GM23248 (cell line): ENCODE measurements at regions not wholly inside any gene's neighbourhood (a gene's known extent, or its start where the extent isn't known, plus 50 kb on each side); places are given as distances from the start of the nearest gene placed in this dataset.

ENCODE experiments used
- DNase-seq: peaks from one replicate; pipeline ENCODE4 v3.0.0-alpha.2; 2015
- H2AFZ ChIP-seq: fragments of 200-600 bp; sonication (generic); 2 replicates; pipeline ENCODE4 v1.6.1; 2016; ENCODE audit warnings: antibody characterized with exemption
- H3F3A ChIP-seq: fragments of 200-600 bp; sonication (generic); 2 replicates; pipeline ENCODE4 v1.6.1; 2016; ENCODE audit warnings: mild to moderate bottlenecking, antibody characterized with exemption, mixed run types; ENCODE audit not compliant: insufficient read depth
- H3K27ac ChIP-seq: fragments of 200-600 bp; sonication (generic); 2 replicates; pipeline ENCODE4 v1.5.1; 2016; ENCODE audit warnings: mild to moderate bottlenecking
- H3K27me3 ChIP-seq: fragments of 200-600 bp; sonication (generic); replicated peaks from 2 replicates; pipeline ENCODE4 v1.6.1; 2016; ENCODE audit warnings: mild to moderate bottlenecking; ENCODE audit not compliant: insufficient read depth
- H3K36me3 ChIP-seq: fragments of 200-600 bp; sonication (generic); 2 replicates; pipeline ENCODE4 v1.6.1; 2016; ENCODE audit warnings: low read depth, mild to moderate bottlenecking
- H3K4me1 ChIP-seq: fragments of 200-600 bp; sonication (generic); 2 replicates; pipeline ENCODE4 v1.6.1; 2016; ENCODE audit warnings: mild to moderate bottlenecking; ENCODE audit not compliant: insufficient read depth
- H3K4me2 ChIP-seq: fragments of 200-600 bp; sonication (generic); one replicate; pipeline ENCODE4 v1.6.1; 2016; ENCODE audit warnings: mild to moderate bottlenecking; ENCODE audit not compliant: unreplicated experiment
- H3K4me3 ChIP-seq: fragments of 200-600 bp; sonication (generic); 2 replicates; pipeline ENCODE4 v1.5.1; 2016; ENCODE audit warnings: mild to moderate bottlenecking
- H3K79me2 ChIP-seq: fragments of 200-600 bp; sonication (generic); 2 replicates; pipeline ENCODE4 v1.6.1; 2016; ENCODE audit warnings: mild to moderate bottlenecking; ENCODE audit not compliant: insufficient read depth
- H3K9ac ChIP-seq: fragments of 200-600 bp; sonication (generic); 2 replicates; pipeline ENCODE4 v1.6.1; 2016; ENCODE audit warnings: mild to moderate bottlenecking
- H3K9me2 ChIP-seq: fragments of 200-600 bp; sonication (generic); 2 replicates; pipeline ENCODE4 v1.6.1; 2016; ENCODE audit warnings: mixed run types, mild to moderate bottlenecking, moderate library complexity; ENCODE audit not compliant: insufficient read depth
- H3K9me3 ChIP-seq: fragments of 200-600 bp; sonication (generic); one replicate; pipeline ENCODE4 v1.6.1; 2017; ENCODE audit warnings: low read depth
- H4K20me1 ChIP-seq: fragments of 200-600 bp; sonication (generic); 2 replicates; pipeline ENCODE4 v1.6.0; 2016; ENCODE audit not compliant: insufficient read depth
- EZH2 ChIP-seq: fragments of 200-600 bp; sonication (generic); IDR thresholded peaks from 2 replicates; pipeline ENCODE4 v1.6.1; 2018; ENCODE audit warnings: antibody characterized with exemption, mild to moderate bottlenecking; ENCODE audit not compliant: insufficient read depth, poor library complexity, severe bottlenecking
- EZH2phosphoT487 ChIP-seq: fragments of 200-600 bp; sonication (generic); IDR thresholded peaks from 2 replicates; pipeline ENCODE4 v1.6.1; 2018; ENCODE audit warnings: antibody characterized with exemption, moderate library complexity, mild to moderate bottlenecking, low read depth; ENCODE audit not compliant: insufficient read depth
- WGBS, 2 experiments: methylation state at CpG; one replicate each; pipeline ENCODE4 v1.1.6; 2015 to 2017; ENCODE audit warnings: low lambda C conversion rate in 2 of 2, low coverage in 1 of 2; ENCODE audit errors: missing lambda C conversion rate in 2 of 2; 5-methylcytosine and 5-hydroxymethylcytosine counted together
- in situ Hi-C: fragments of 300-500 bp; cut with MboI; formaldehyde crosslinking; loops from 2 replicates; pipeline ENCODE4 v1.15.0; 2020

DNA sequence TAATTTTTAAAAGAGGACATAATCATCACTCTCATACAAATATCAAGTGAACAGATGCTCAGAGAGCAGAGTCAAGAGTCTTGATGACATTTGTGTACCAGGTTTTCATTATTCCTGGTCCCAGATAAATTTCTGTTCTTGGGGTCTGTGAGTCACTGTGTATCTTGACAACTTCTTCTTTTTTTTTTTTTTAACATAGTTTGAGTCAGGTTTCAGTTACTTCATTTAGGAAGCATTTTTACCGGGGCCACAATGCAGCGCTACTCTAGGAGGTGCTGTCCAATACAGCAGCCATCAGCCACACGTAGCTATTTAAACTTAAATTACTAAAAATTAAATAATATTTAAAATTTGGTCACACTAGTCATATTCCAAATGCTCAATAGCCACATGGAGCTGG lies 188.1 kb upstream of the SAMSN1 start:
- no peaks in the 10 kb centered on the region for H3K4me1 ChIP-seq
- in situ Hi-C loops = no loop called here
- no peak overlapping the region for H3K4me2 ChIP-seq
- no peak overlapping the region for H3K9ac ChIP-seq
- H3K9me3 ChIP-seq = no peaks in the 10 kb centered on the region
- no peak overlapping the region for H3K4me3 ChIP-seq
- DNase-seq = no peak
- WGBS, 2 experiments = 78 to 81% methylated on average over 3 of the region's 3 CpGs
- no peaks in the 10 kb centered on the region for H3K9me2 ChIP-seq
- no peak overlapping the region for H3K27ac ChIP-seq
- H3F3A ChIP-seq = no peaks in the 10 kb centered on the region
- H3K27me3 ChIP-seq = no peaks in the 10 kb centered on the region
- no peak for TF ChIP-seq EZH2phosphoT487
- H3K79me2 ChIP-seq = no peaks in the 10 kb centered on the region
- no peaks in the 10 kb centered on the region for H3K36me3 ChIP-seq
- H4K20me1 ChIP-seq = no peaks in the 10 kb centered on the region
- H2AFZ ChIP-seq = no peak overlapping the region

DNA sequence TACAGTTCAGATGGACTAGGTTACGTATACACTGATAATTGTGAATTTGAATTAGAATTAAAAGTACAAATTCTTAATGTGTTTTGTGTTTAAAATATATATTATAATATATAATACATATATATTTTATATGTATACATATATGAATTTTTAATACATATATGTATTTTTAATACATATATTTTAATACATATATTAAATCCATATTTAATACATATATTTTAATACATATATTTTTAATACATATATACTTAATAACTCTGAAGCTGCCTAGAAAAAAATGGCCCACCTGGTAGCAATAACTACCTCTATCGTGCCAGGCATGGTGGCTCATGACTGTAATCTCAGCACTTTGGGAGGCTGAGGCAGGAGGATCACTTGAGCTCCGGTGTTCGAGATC lies 179.1 kb upstream of the SAMSN1 start:
- no peak for TF ChIP-seq EZH2phosphoT487
- no peak for TF ChIP-seq EZH2
- H2AFZ ChIP-seq = no peak overlapping the region

DNA sequence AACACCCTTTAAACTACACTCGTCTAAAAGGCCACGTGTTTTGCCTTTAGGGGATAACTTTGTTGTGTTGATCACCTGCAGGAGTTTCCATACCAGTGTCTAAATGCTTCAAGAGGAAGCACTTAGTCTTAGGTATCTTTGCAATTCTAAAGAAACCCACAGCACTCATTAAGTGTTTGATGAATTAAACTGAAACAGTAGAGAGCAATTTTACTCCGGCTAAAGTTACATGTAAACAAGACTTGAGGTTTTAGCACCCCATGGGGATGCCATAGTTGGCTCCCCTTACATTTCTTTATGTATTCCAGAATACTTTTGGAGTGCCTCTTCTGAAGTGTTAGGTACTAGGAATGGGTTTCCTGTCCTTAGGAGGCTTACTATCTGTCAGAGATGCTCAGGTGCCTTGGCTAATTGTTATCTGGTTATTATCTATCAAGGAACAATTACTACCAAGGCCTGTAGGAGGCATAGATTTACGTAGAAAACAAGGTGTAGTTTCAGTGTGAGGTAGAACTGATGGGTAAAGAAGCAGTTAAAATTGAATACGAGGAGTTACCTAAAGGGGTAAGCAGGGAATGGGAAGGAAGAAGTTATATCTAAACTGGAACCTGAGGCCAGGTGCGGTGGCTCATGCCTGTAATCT lies 176.8 kb upstream of the SAMSN1 start:
- Histone ChIP-seq H3F3A (no peaks in the 10 kb centered on the region), H3K79me2 (no peaks in the 10 kb centered on the region), H3K9ac (no peak overlapping the region), H3K27ac (no peak overlapping the region), H3K4me1 (no peaks in the 10 kb centered on the region), H3K9me2 (no peaks in the 10 kb centered on the region), H3K36me3 (no peaks in the 10 kb centered on the region), H2AFZ (no peak overlapping the region), H4K20me1 (no peaks in the 10 kb centered on the region), H3K27me3 (no peaks in the 10 kb centered on the region), H3K9me3 (no peaks in the 10 kb centered on the region), H3K4me3 (no peak overlapping the region), H3K4me2 (no peak overlapping the region)
- in situ Hi-C loops = no loop called here
- TF ChIP-seq EZH2phosphoT487 = no peak
- TF ChIP-seq EZH2 = no peak
- no peak for DNase-seq
- WGBS, 2 experiments = 39% methylated on average over 6 of the region's 6 CpGs

More for the DNA sequence above, 179.1 kb upstream of the SAMSN1 start:
- Histone ChIP-seq H3K9me3 (no peaks in the 10 kb centered on the region), H3K9me2 (no peaks in the 10 kb centered on the region), H4K20me1 (no peaks in the 10 kb centered on the region), H3K36me3 (no peaks in the 10 kb centered on the region), H3K4me2 (no peak overlapping the region), H3K79me2 (no peaks in the 10 kb centered on the region), H3K9ac (no peak overlapping the region), H3F3A (no peaks in the 10 kb centered on the region), H3K27me3 (no peaks in the 10 kb centered on the region), H3K27ac (no peak overlapping the region), H3K4me1 (no peaks in the 10 kb centered on the region), H3K4me3 (no peak overlapping the region)
- 62 to 75% methylated on average over 4 of the region's 4 CpGs for WGBS, 2 experiments
- DNase-seq = no peak
- in situ Hi-C loops = no loop called here

DNA sequence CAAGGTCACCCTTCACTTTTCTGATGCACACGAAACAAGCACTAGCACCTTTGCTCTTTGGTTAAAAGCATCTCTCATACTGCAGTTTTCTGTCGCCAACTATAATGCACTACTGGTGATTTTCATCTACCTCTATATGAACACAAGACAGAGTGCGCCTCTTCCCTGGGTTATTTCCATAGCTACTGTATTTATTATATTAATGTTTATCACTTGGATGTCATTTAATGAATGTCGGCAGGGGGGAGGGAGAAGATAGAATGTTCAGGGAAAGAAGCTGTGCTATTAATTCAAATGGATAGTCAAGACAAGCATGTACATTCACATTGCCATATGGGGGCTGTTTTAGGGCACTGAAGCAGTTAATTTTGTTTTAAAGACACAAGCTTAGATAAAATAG lies 174.1 kb upstream of the SAMSN1 start:
- Histone ChIP-seq H3K9me2 (no peaks in the 10 kb centered on the region), H2AFZ (no peak overlapping the region), H3K4me3 (no peak overlapping the region), H3K9ac (no peak overlapping the region), H3K36me3 (no peaks in the 10 kb centered on the region), H3K79me2 (no peaks in the 10 kb centered on the region), H3K27me3 (no peaks in the 10 kb centered on the region), H3K4me2 (no peak overlapping the region), H4K20me1 (no peaks in the 10 kb centered on the region), H3K9me3 (no peaks in the 10 kb centered on the region), H3K27ac (no peak overlapping the region), H3K4me1 (no peaks in the 10 kb centered on the region), H3F3A (no peaks in the 10 kb centered on the region)
- 40 to 50% methylated on average over 4 of the region's 4 CpGs for WGBS, 2 experiments
- no peak for TF ChIP-seq EZH2phosphoT487
- no peak for TF ChIP-seq EZH2
- in situ Hi-C loops = no loop called here
- no peak for DNase-seq

DNA sequence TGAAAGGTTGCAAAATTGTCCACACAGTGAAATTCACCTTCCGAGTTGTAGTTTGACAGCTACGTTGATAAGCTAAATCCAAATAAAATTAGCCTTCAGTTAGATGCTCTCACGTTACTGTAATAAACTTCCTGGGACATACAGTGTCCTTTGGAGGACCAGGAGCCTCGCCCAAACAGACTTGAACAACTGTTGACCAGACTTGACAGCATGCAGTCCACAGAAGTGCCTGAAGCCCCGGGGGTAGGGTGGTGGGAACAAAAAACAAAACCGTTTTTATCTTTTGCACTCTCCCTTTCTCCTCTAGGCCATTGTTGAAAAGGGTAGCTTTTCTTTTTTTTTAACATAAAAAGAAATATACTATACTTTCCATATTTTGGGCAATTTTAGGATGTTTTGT lies 172.8 kb upstream of the SAMSN1 start:
- no peak overlapping the region for H3K4me3 ChIP-seq
- no peaks in the 10 kb centered on the region for H3F3A ChIP-seq
- no peak for DNase-seq
- no peak overlapping the region for H2AFZ ChIP-seq
- H3K9ac ChIP-seq = no peak overlapping the region
- no peak overlapping the region for H3K27ac ChIP-seq
- in situ Hi-C loops = no loop called here
- no peaks in the 10 kb centered on the region for H4K20me1 ChIP-seq
- H3K79me2 ChIP-seq = no peaks in the 10 kb centered on the region
- H3K9me2 ChIP-seq = no peaks in the 10 kb centered on the region
- WGBS, 2 experiments = 21 to 28% methylated on average over 6 of the region's 6 CpGs
- no peaks in the 10 kb centered on the region for H3K9me3 ChIP-seq
- H3K4me2 ChIP-seq = no peak overlapping the region
- no peaks in the 10 kb centered on the region for H3K36me3 ChIP-seq
- TF ChIP-seq EZH2phosphoT487 (no peak), EZH2 (no peak)
- H3K4me1 ChIP-seq = no peaks in the 10 kb centered on the region
- no peaks in the 10 kb centered on the region for H3K27me3 ChIP-seq
